GM13977 (cell line): ENCODE measurements at regions not wholly inside any gene's neighbourhood (a gene's known extent, or its start where the extent isn't known, plus 50 kb on each side); places are given as distances from the start of the nearest gene placed in this dataset.

Source experiments
- DNase-seq: peaks from one replicate; pipeline ENCODE4 v3.0.0; 2012; ENCODE audit warnings: low spot score
- CTCF ChIP-seq: IDR thresholded peaks from 2 replicates; pipeline ENCODE4 v1.5.1; 2012; ENCODE audit warnings: mild to moderate bottlenecking, control low read depth; ENCODE audit not compliant: insufficient read depth; ENCODE audit errors: extremely low read depth, missing control alignments
- in situ Hi-C: fragments of 300-500 bp; cut with MboI; formaldehyde crosslinking; loops from one replicate; pipeline ENCODE4 v1.12.0; 2022; ENCODE audit warnings: low sequenced_read_pairs, low pct_unique_long_range_greater_than_20kb, mixed read lengths, inconsistent platforms; ENCODE audit not compliant: unreplicated experiment

- TF ChIP-seq CTCF: no peak
- in situ Hi-C loops: no loop called here
- peak; percentile 21 for DNase-seq
Observed at GRCh38 chr6:21665392-21666200, 72.0 kb downstream of the SOX4 start.

- no peak for TF ChIP-seq CTCF
- in situ Hi-C loops: no loop called here
- DNase-seq: no peak
Observed at GRCh38 chr6:21666201-21666691, 72.7 kb downstream of the SOX4 start.

GRCh38 chr6:21666853-21667681 lies 73.5 kb downstream of the SOX4 start:
- DNase-seq: no peak
- TF ChIP-seq CTCF: no peak
- in situ Hi-C loops: no loop called here

- in situ Hi-C loops: no loop called here
- DNase-seq: no peak
- TF ChIP-seq CTCF: no peak
Observed at GRCh38 chr6:21668795-21669194, 75.2 kb downstream of the SOX4 start.

GRCh38 chr6:21676769-21677168 lies 83.2 kb downstream of the SOX4 start:
- DNase-seq: no peak
- in situ Hi-C loops: no loop called here
- no peak for TF ChIP-seq CTCF

GRCh38 chr6:21678990-21679389 lies 85.4 kb downstream of the SOX4 start:
- in situ Hi-C loops: no loop called here
- DNase-seq: no peak
- no peak for TF ChIP-seq CTCF
